Omental fat pad (tissue), 3 donors: ENCODE measurements at regions not wholly inside any gene's neighbourhood (a gene's known extent, or its start where the extent isn't known, plus 50 kb on each side); places are given as distances from the start of the nearest gene placed in this dataset.

Source experiments
- ATAC-seq: fragments of 150-250 bp; one replicate; pipeline ENCODE4 v1.9.1; 2016; ENCODE audit warnings: mild to moderate bottlenecking, moderate library complexity; ENCODE audit not compliant: low FRiP score
- DNase-seq: peaks from one replicate; pipeline ENCODE4 v3.0.0-alpha.2; 2019; ENCODE audit warnings: low spot score
- CTCF ChIP-seq, 3 donors: fragments of 450-650 bp; IDR thresholded peaks; one replicate each; pipeline ENCODE4 v1.5.1; 2016 to 2017; ENCODE audit warnings: antibody characterized with exemption in 3 of 3, mild to moderate bottlenecking in 3 of 3, moderate library complexity in 2 of 3

GRCh38 chr5:106923409-106923808 is 747.3 kb downstream of the EFNA5 start:
- ATAC-seq (no peak), DNase-seq (no peak)
- no peak for TF ChIP-seq CTCF (IDR thresholded peaks at IDR 0.05)

GRCh38 chr5:106921567-106921966 is 749.2 kb downstream of the EFNA5 start:
- TF ChIP-seq CTCF (IDR thresholded peaks at IDR 0.05) = no peak
- DNase-seq (no peak), ATAC-seq (no peak)

- ATAC-seq = no peak
- no peak for TF ChIP-seq CTCF (IDR thresholded peaks at IDR 0.05)
- no peak for DNase-seq
Measured at GRCh38 chr5:106910486-106910885, 760.3 kb downstream of the EFNA5 start.

GRCh38 chr5:106909716-106910115 is 761.0 kb downstream of the EFNA5 start:
- DNase-seq = no peak
- no peak for TF ChIP-seq CTCF (IDR thresholded peaks at IDR 0.05)
- no peak for ATAC-seq

- no peak for DNase-seq
- ATAC-seq = no peak
- no peak for TF ChIP-seq CTCF (IDR thresholded peaks at IDR 0.05)
Measured at GRCh38 chr5:106907979-106908378, 762.8 kb downstream of the EFNA5 start.

- no peak for ATAC-seq
- TF ChIP-seq CTCF (IDR thresholded peaks at IDR 0.05) = no peak
Measured at GRCh38 chr5:106906199-106906598, 764.5 kb downstream of the EFNA5 start.

GRCh38 chr5:106894964-106895363 is 775.8 kb downstream of the EFNA5 start:
- no peak for ATAC-seq
- TF ChIP-seq CTCF (IDR thresholded peaks at IDR 0.05) = no peak
- no peak for DNase-seq

More at GRCh38 chr5:106906199-106906598, 764.5 kb downstream of the EFNA5 start:
- no peak for DNase-seq
